Psoas muscle (tissue), 7 donors: ENCODE measurements at regions not wholly inside any gene's neighbourhood (a gene's known extent, or its start where the extent isn't known, plus 50 kb on each side); places are given as distances from the start of the nearest gene placed in this dataset.

Experiments
- ATAC-seq, 4 donors: fragments of 200-7000 bp; cut with Tn5 transposase; one replicate each; pipeline ENCODE4 v1.9.1; 2020; ENCODE audit warnings: moderate library complexity in 3 of 4, mild to moderate bottlenecking in 2 of 4
- DNase-seq, 2 donors: peaks; one replicate each; pipeline ENCODE4 v3.0.0-alpha.2; 2020
- H3K27ac ChIP-seq: fragments of 200-600 bp; one replicate; pipeline ENCODE4 v1.8.0; 2022
- H3K27me3 ChIP-seq, 3 donors: fragments of 200-600 bp in 1 of 3; one replicate each; pipeline versions ENCODE4 v1.6.1 to v1.8.0; 2013 to 2022; ENCODE audit warnings: low read length in 2 of 3, mild to moderate bottlenecking in 2 of 3, moderate library complexity in 1 of 3; ENCODE audit not compliant: insufficient read depth in 3 of 3
- H3K36me3 ChIP-seq, 2 donors: fragments of 200-600 bp in 1 of 2; one replicate each; pipeline versions ENCODE4 v1.6.1 to v1.8.0; 2013 to 2022; ENCODE audit warnings: low read depth in 1 of 2, mild to moderate bottlenecking in 1 of 2, moderate library complexity in 1 of 2; ENCODE audit not compliant: insufficient read depth in 1 of 2
- H3K4me1 ChIP-seq: fragments of 200-600 bp; one replicate; pipeline ENCODE4 v1.8.0; 2022
- H3K4me3 ChIP-seq: fragments of 200-600 bp; one replicate; pipeline ENCODE4 v1.8.0; 2022; ENCODE audit warnings: mild to moderate bottlenecking
- H3K9me3 ChIP-seq: fragments of 200-600 bp; one replicate; pipeline ENCODE4 v1.8.0; 2022
- WGBS, 3 donors: extraction: QIAGEN DNeasy Blood & Tissue Kit; methylation state at CpG; one replicate each; pipeline versions ENCODE4 v1.1.6 to v1.1.7; 2013; 5-methylcytosine and 5-hydroxymethylcytosine counted together
- intact Hi-C, 2 donors: fragments of 100-400 bp; cut with DNase I; formaldehyde crosslinking; loops; one replicate each; pipeline versions ENCODE4 v1.11.0 to v1.14.2; 2022
- TF ChIP-seq, protein P1 (sequence below): fragments of 200-600 bp; IDR thresholded peaks from one replicate; pipeline ENCODE4 v1.8.0; 2022; ENCODE audit warnings: antibody characterized with exemption
- donor health status: healthy with polysubstance abuse.
- donor health status: DM: no; HTN: no; CAD: no; lungs with moderate emphysema.
- donor health status: Bipolar disorder and iron deficiency.
- donor health status: healthy.
- donor health status: DM: yes; HTN: yes; CAD: no.
- donor health status: DM: no; HTN: no; CAD: no.
- donor health status: DM: yes; HTN: yes; CAD: no.

- H3K27ac ChIP-seq = no peak overlapping the region
- ATAC-seq (peak; percentile 51 to 82 (median 66)), DNase-seq (no peak)
- WGBS, 3 donors = 26 to 42% (median 32%) methylated on average over 13 of the region's 13 CpGs
- H3K27me3 ChIP-seq = no peaks in the 10 kb centered on the region
- H3K36me3 ChIP-seq = no peaks in the 10 kb centered on the region
- no peaks in the 10 kb centered on the region for H3K9me3 ChIP-seq
- intact Hi-C loops = no loop called here
- H3K4me3 ChIP-seq = peak overlapping the region; percentile 48
- TF ChIP-seq, protein P1, sequence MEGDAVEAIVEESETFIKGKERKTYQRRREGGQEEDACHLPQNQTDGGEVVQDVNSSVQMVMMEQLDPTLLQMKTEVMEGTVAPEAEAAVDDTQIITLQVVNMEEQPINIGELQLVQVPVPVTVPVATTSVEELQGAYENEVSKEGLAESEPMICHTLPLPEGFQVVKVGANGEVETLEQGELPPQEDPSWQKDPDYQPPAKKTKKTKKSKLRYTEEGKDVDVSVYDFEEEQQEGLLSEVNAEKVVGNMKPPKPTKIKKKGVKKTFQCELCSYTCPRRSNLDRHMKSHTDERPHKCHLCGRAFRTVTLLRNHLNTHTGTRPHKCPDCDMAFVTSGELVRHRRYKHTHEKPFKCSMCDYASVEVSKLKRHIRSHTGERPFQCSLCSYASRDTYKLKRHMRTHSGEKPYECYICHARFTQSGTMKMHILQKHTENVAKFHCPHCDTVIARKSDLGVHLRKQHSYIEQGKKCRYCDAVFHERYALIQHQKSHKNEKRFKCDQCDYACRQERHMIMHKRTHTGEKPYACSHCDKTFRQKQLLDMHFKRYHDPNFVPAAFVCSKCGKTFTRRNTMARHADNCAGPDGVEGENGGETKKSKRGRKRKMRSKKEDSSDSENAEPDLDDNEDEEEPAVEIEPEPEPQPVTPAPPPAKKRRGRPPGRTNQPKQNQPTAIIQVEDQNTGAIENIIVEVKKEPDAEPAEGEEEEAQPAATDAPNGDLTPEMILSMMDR = no peak
- no peaks in the 10 kb centered on the region for H3K4me1 ChIP-seq
These were observed 231.7 kb upstream of the ARRDC4 start for GRCh38 chr15:97728791-97729190.

DNA sequence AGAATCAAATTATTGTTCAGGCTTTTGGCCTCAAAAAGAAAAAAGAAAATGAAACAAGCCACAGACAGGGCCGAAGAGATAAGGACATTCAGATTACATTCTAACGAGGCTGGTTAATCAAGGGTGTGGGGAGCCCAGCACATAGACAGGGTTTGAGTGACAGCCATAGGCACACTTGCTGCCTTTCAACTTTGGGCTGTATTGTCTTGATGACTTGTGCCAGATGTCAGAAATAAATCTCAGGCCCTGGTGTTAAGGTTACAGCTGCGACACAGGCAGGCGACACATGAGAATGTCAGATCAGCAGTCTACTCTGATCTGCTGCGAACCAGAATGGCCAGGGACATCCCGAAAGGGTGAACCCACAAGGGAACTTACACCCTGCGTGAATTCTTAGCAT, 231.2 kb upstream of the ARRDC4 start:
- intact Hi-C loops = no loop called here
- no peaks in the 10 kb centered on the region for H3K9me3 ChIP-seq
- TF ChIP-seq, protein P1 = no peak
- WGBS, 3 donors = 22 to 27% (median 26%) methylated on average over 7 of the region's 7 CpGs
- peak overlapping the region; percentile 48 for H3K4me3 ChIP-seq
- peak; percentile 79 to 96 (median 92) for ATAC-seq
- no peaks in the 10 kb centered on the region for H3K4me1 ChIP-seq
- no peaks in the 10 kb centered on the region for H3K36me3 ChIP-seq
- H3K27ac ChIP-seq = no peak overlapping the region
- H3K27me3 ChIP-seq = no peaks in the 10 kb centered on the region
- no peak for DNase-seq

- intact Hi-C loops = no loop called here
- no peaks in the 10 kb centered on the region for H3K27me3 ChIP-seq
- 73 to 83% (median 78%) methylated on average over 1 of the region's 1 CpG for WGBS, 3 donors
- no peaks in the 10 kb centered on the region for H3K9me3 ChIP-seq
- no peak overlapping the region for H3K4me3 ChIP-seq
- TF ChIP-seq, protein P1 = no peak
- no peak for DNase-seq
- H3K36me3 ChIP-seq = no peaks in the 10 kb centered on the region
- no peak for ATAC-seq
- H3K4me1 ChIP-seq = no peaks in the 10 kb centered on the region
- H3K27ac ChIP-seq = no peak overlapping the region
These were observed 230.2 kb upstream of the ARRDC4 start for GRCh38 chr15:97730315-97730714.

DNA sequence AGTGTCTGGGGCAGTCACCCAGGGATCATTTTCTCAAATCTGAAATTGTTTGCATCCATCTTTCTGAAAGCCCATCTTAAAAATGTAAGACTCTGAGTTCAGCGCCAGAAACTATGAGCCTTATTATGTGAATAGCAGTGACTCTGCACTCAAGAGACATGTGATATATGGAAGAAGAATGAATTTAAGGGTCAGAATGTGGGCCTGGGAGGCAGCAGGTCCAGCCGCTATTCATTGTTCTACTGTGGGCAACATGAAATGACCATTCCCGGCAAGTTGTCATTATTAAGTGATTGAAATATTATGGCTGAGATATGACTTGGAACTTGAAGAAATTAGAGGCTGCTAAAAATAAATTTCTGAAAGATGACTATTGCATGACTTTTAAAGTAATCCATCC, 228.6 kb upstream of the ARRDC4 start:
- ATAC-seq = no peak
- H3K9me3 ChIP-seq = no peaks in the 10 kb centered on the region
- no peak overlapping the region for H3K27ac ChIP-seq
- 77 to 83% (median 81%) methylated on average over 3 of the region's 3 CpGs for WGBS, 3 donors
- TF ChIP-seq, protein P1 = no peak
- no peaks in the 10 kb centered on the region for H3K4me1 ChIP-seq
- H3K36me3 ChIP-seq = no peaks in the 10 kb centered on the region
- intact Hi-C loops = no loop called here
- H3K4me3 ChIP-seq = no peak overlapping the region
- no peak for DNase-seq
- no peaks in the 10 kb centered on the region for H3K27me3 ChIP-seq

DNA sequence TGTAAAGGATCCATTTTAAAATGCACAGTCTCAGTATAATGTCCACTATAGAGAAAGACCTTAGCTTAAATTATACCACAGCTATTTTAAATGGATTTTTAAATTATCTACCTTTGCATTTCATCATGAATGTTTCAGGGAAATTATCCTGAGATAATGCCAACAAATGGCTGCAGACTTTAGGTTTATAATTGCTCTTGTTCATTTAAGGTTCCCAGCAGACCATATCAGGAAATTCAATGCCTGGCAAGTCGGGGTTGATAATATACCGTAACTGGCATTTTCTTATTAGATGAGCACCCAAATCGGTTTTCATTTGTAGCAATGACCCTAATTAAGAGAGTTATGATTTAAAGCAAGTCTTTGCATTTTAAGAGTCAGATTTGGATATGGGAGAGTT, 227.1 kb upstream of the ARRDC4 start:
- Histone ChIP-seq H3K36me3 (no peaks in the 10 kb centered on the region), H3K27me3 (no peaks in the 10 kb centered on the region), H3K9me3 (no peaks in the 10 kb centered on the region), H3K4me1 (no peaks in the 10 kb centered on the region), H3K4me3 (no peak overlapping the region), H3K27ac (no peak overlapping the region)
- TF ChIP-seq, protein P1 = no peak
- ATAC-seq = no peak
- no peak for DNase-seq
- intact Hi-C loops = no loop called here
- WGBS, 3 donors = 60 to 63% (median 61%) methylated on average over 3 of the region's 3 CpGs
